ENCODE measurements at regions not wholly inside any gene's neighbourhood (a gene's known extent, or its start where the extent isn't known, plus 50 kb on each side); places are given as distances from the start of the nearest gene placed in this dataset.
"Not testable (repeated sequence)": the region's sequence is repeated elsewhere in the genome, so short reads cannot be mapped to it uniquely, and the experiment has no call there.

GRCh38 chr15:39499042-39499441 is 81.8 kb upstream of the THBS1 start:
- DNase-seq = no peak

GRCh38 chr15:39499681-39500080 is 81.2 kb upstream of the THBS1 start:
- no peak for DNase-seq

GRCh38 chr15:39501366-39502081 is 79.4 kb upstream of the THBS1 start:
- no peak for DNase-seq

- no peak for DNase-seq
Observed at GRCh38 chr15:39502082-39502447, 78.8 kb upstream of the THBS1 start.

- no peak for DNase-seq
Observed at GRCh38 chr15:39502611-39503195, 78.2 kb upstream of the THBS1 start.

GRCh38 chr15:39503526-39503925 is 77.4 kb upstream of the THBS1 start:
- no peak for DNase-seq

- DNase-seq = no peak
Observed at GRCh38 chr15:39504808-39505207, 76.1 kb upstream of the THBS1 start.

- DNase-seq = no peak
Observed at GRCh38 chr15:39506146-39506545, 74.7 kb upstream of the THBS1 start.

- no peak for DNase-seq
Observed at GRCh38 chr15:39508536-39508935, 72.3 kb upstream of the THBS1 start.

- no peak for DNase-seq
Observed at GRCh38 chr15:39510001-39510701, 70.7 kb upstream of the THBS1 start.

- DNase-seq = no peak
Observed at GRCh38 chr15:39511000-39511915, 69.6 kb upstream of the THBS1 start.

- no peak for DNase-seq
Observed at GRCh38 chr15:39511916-39512260, 69.0 kb upstream of the THBS1 start.

GRCh38 chr15:39512643-39513042 is 68.2 kb upstream of the THBS1 start:
- no peak for DNase-seq

- DNase-seq = no peak
Observed at GRCh38 chr15:39513936-39514335, 66.9 kb upstream of the THBS1 start.

GRCh38 chr15:39514933-39515332 is 65.9 kb upstream of the THBS1 start:
- DNase-seq = no peak

GRCh38 chr15:39515765-39516164 is 65.1 kb upstream of the THBS1 start:
- DNase-seq = no peak

GRCh38 chr15:39517122-39517855 is 63.6 kb upstream of the THBS1 start:
- no peak for DNase-seq

- not testable (repeated sequence) for DNase-seq
Observed at GRCh38 chr15:39523968-39524367, 56.9 kb upstream of the THBS1 start.

- no peak for DNase-seq
Observed at GRCh38 chr15:39529457-39529856, 51.4 kb upstream of the THBS1 start.

GRCh38 chr15:39530480-39531342 is 50.2 kb upstream of the THBS1 start:
- no peak for DNase-seq
